Adrenal gland (tissue), 5 donors: ENCODE measurements at regions not wholly inside any gene's neighbourhood (a gene's known extent, or its start where the extent isn't known, plus 50 kb on each side); places are given as distances from the start of the nearest gene placed in this dataset.

Experiments used
- POLR2A ChIP-seq, 2 donors: fragments of 450-650 bp; IDR thresholded peaks; one replicate each; pipeline ENCODE4 v1.6.1; 2017; ENCODE audit warnings: antibody characterized with exemption in 2 of 2, mild to moderate bottlenecking in 2 of 2, moderate library complexity in 1 of 2
- TF ChIP-seq, protein P1 (sequence below), 6 experiments: fragments of 450-650 bp in 4 of 6; fragments of 200-600 bp in 2 of 6; sonication (generic) in 1 of 6; IDR thresholded peaks; 1 replicate in 5 of 6; 2 replicates in 1 of 6; pipeline versions ENCODE4 v1.5.1 to v1.8.0; 2016 to 2021; ENCODE audit warnings: antibody characterized with exemption in 6 of 6, mild to moderate bottlenecking in 2 of 6, moderate library complexity in 1 of 6
- donor health status: DM: no; HTN: no; CAD: no.

DNA sequence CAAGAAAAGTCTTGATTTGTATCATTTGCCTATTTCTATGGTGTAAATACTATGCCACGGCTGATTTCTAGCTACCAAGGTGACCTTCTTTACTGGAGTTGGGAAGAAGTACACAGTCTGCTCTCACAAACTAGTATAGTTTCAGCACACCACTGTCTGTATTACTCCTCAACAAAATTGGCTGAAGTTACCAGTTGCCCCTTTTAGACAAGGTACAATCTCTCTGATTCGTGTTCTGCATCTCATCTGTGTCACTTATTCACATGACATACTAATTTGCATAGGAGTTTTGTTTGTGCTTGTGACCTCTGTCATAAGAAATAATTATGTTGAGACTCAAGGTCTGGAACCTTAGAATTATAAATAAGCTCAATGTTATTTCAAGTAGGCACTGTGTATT, 97.3 kb downstream of the C11orf87 start:
- TF ChIP-seq, protein P1, sequence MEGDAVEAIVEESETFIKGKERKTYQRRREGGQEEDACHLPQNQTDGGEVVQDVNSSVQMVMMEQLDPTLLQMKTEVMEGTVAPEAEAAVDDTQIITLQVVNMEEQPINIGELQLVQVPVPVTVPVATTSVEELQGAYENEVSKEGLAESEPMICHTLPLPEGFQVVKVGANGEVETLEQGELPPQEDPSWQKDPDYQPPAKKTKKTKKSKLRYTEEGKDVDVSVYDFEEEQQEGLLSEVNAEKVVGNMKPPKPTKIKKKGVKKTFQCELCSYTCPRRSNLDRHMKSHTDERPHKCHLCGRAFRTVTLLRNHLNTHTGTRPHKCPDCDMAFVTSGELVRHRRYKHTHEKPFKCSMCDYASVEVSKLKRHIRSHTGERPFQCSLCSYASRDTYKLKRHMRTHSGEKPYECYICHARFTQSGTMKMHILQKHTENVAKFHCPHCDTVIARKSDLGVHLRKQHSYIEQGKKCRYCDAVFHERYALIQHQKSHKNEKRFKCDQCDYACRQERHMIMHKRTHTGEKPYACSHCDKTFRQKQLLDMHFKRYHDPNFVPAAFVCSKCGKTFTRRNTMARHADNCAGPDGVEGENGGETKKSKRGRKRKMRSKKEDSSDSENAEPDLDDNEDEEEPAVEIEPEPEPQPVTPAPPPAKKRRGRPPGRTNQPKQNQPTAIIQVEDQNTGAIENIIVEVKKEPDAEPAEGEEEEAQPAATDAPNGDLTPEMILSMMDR (IDR thresholded peaks at IDR 0.05), result no peak
- no peak for TF ChIP-seq POLR2A (IDR thresholded peaks at IDR 0.05)
